Lower lobe of right lung (tissue), 2 donors: ENCODE measurements at regions not wholly inside any gene's neighbourhood (a gene's known extent, or its start where the extent isn't known, plus 50 kb on each side); places are given as distances from the start of the nearest gene placed in this dataset.

Experiments
- ATAC-seq, 2 donors: fragments of 200-7000 bp; cut with Tn5 transposase; one replicate each; pipeline ENCODE4 v1.9.1; 2020 to 2022; ENCODE audit warnings: mild to moderate bottlenecking in 2 of 2, moderate library complexity in 2 of 2
- DNase-seq: peaks from one replicate; pipeline ENCODE4 v3.0.0-alpha.2; 2020
- H3K27ac ChIP-seq: fragments of 200-600 bp; one replicate; pipeline ENCODE4 v1.8.0; 2022
- H3K27me3 ChIP-seq: fragments of 200-600 bp; one replicate; pipeline ENCODE4 v1.8.0; 2022; ENCODE audit warnings: low read depth
- H3K36me3 ChIP-seq: fragments of 200-600 bp; one replicate; pipeline ENCODE4 v1.8.0; 2022; ENCODE audit warnings: mild to moderate bottlenecking
- H3K4me1 ChIP-seq: fragments of 200-600 bp; one replicate; pipeline ENCODE4 v1.8.0; 2022
- H3K4me3 ChIP-seq: fragments of 200-600 bp; one replicate; pipeline ENCODE4 v1.8.0; 2022; ENCODE audit warnings: mild to moderate bottlenecking
- H3K9me3 ChIP-seq: fragments of 200-600 bp; one replicate; pipeline ENCODE4 v1.8.0; 2022
- intact Hi-C: fragments of 100-400 bp; cut with DNase I; formaldehyde crosslinking; loops from one replicate; pipeline ENCODE4 v1.11.0; 2022
- TF ChIP-seq, protein P1 (sequence below): fragments of 200-600 bp; IDR thresholded peaks from one replicate; pipeline ENCODE4 v1.8.0; 2022; ENCODE audit warnings: antibody characterized with exemption, mild to moderate bottlenecking
- donor health status: DM: no; HTN: yes; CAD: no; lungs with severe emphysema.

DNA sequence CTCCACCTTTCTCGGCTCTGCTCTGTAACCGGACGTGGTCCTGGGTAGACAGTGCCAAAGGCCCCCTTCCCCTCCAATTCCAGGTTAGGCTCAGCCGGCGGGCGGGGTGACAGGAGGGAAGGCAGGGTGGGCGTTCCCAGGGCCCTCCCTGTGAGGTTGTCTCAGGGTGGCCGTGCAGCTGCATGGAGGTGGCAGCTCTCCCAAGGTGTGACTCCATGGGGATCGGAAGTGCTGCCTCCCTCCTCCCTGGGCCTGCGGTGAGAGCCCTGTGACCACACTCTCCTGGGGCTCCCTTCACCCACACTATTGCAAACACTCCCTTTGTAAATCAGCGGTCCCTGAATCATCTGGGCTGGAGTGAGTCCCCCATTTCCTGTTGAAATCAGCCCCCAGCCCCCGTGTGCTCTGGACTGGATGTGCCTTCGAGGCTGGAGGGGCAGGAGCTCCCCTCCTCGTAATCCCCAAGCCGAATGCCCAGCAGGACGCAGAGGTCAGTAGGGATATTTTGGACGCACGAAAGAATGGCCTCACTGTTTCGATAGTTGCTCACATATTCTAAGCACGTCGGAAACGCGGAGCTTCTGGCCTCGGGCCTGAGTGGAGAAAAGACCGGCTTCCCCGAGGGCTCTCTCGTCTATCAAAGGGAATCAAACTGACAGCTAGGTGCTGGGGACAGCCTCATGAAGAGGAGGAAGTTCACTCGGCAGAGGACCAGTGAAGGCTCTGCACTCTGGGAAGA is 107.6 kb upstream of the COL5A1 start:
- Histone ChIP-seq H3K36me3 (no peaks in the 10 kb centered on the region), H3K4me1 (no peaks in the 10 kb centered on the region), H3K9me3 (no peaks in the 10 kb centered on the region), H3K27me3 (peaks cover 8% of the 10 kb centered on the region), H3K4me3 (no peak overlapping the region), H3K27ac (no peak overlapping the region)
- DNase-seq (no peak), ATAC-seq (no peak)
- TF ChIP-seq, protein P1, sequence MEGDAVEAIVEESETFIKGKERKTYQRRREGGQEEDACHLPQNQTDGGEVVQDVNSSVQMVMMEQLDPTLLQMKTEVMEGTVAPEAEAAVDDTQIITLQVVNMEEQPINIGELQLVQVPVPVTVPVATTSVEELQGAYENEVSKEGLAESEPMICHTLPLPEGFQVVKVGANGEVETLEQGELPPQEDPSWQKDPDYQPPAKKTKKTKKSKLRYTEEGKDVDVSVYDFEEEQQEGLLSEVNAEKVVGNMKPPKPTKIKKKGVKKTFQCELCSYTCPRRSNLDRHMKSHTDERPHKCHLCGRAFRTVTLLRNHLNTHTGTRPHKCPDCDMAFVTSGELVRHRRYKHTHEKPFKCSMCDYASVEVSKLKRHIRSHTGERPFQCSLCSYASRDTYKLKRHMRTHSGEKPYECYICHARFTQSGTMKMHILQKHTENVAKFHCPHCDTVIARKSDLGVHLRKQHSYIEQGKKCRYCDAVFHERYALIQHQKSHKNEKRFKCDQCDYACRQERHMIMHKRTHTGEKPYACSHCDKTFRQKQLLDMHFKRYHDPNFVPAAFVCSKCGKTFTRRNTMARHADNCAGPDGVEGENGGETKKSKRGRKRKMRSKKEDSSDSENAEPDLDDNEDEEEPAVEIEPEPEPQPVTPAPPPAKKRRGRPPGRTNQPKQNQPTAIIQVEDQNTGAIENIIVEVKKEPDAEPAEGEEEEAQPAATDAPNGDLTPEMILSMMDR = no peak
- intact Hi-C loops = no loop called here

DNA sequence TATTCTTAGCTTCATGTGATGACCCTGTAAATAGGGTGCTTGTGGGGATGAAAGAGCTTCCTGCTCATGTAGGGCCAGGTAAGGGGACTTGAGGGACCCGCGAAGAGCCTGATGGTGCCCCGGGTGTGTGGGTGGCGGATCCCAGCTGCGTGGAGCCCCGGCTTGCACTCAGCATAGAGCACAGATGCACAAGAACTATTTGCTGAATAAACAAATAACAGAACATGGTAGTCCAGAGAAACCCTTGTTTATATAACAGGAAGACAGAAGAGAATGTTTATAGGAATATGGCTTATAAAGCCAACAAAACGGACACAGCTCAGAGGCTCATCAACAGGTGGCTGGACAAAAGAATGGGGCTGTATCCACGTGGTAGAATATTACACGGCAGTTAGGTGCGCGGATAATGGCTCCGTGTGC is 106.9 kb upstream of the COL5A1 start:
- DNase-seq (no peak), ATAC-seq (peak in 1 of 2 donors; percentile 33)
- Histone ChIP-seq H3K36me3 (no peaks in the 10 kb centered on the region), H3K4me3 (no peak overlapping the region), H3K9me3 (no peaks in the 10 kb centered on the region), H3K27me3 (peaks cover 8% of the 10 kb centered on the region), H3K4me1 (no peaks in the 10 kb centered on the region), H3K27ac (no peak overlapping the region)
- intact Hi-C loops = no loop called here
- TF ChIP-seq, protein P1 = no peak

DNA sequence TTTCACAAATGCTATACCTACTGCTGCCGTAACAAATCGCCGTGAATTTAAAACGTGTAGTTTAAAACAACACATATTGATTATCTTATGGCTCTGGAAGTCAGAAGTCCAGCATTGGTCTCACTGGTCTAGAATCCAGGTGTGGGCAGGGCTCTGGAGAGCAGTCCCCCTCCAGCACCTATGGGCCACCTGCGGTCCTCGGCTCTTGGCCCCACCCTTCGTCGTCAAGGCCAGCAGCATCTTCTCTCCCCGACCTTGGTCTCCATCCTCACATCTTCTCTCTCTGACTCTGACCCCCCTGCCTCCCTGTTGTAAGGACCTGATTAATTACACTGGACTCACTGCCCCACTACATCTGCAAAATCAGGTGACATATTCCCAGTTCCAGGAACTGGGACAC is 106.4 kb upstream of the COL5A1 start:
- ATAC-seq (no peak), DNase-seq (no peak)
- Histone ChIP-seq H3K9me3 (no peaks in the 10 kb centered on the region), H3K4me1 (no peaks in the 10 kb centered on the region), H3K36me3 (no peaks in the 10 kb centered on the region), H3K27me3 (peaks cover 8% of the 10 kb centered on the region), H3K4me3 (no peak overlapping the region), H3K27ac (no peak overlapping the region)
- intact Hi-C loops = no loop called here
- TF ChIP-seq, protein P1 = no peak

DNA sequence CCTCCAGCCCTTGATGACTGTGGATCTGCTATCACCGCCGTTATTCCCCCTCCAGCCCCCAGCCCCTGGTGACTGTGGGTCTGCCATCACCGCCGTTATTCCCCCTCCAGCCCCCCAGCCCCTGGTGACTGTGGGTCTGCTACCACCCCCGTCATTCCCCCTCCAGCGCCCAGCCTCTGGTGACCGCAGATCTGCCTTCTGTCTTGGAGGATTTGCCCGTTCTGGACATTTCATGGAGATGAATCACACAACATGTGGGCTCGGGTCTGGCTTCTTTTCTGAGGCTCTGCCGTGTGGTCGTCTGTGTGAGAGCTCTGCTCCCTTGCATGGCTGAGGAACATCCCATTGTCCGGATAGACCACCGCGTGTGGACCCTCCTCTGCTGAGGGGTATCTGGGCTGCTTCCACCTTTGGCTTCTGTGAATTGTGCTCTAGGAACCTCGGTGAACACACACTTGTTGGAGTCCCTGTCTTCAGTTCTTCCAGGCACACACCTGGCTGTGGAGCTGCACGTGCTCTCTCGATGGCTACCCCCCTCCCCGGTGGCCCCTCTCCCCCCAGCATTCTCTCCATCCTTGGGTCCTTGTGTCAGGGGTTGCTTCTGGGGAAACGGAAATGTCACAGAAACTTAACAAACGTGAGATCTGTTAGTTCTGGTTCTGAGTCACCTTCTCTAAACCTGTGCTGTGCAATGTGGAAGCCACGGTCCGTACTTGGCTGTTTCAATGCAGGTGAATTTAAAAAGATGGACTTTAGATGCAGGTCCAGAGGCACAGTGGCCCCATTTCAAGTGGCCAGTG is 105.3 kb upstream of the COL5A1 start:
- no peak overlapping the region for H3K27ac ChIP-seq
- no peaks in the 10 kb centered on the region for H3K4me1 ChIP-seq
- no peaks in the 10 kb centered on the region for H3K36me3 ChIP-seq
- TF ChIP-seq, protein P1 = no peak
- no peaks in the 10 kb centered on the region for H3K9me3 ChIP-seq
- DNase-seq = no peak
- intact Hi-C loops = no loop called here
- H3K27me3 ChIP-seq = peaks cover 11% of the 10 kb centered on the region
- H3K4me3 ChIP-seq = no peak overlapping the region
- ATAC-seq = no peak

DNA sequence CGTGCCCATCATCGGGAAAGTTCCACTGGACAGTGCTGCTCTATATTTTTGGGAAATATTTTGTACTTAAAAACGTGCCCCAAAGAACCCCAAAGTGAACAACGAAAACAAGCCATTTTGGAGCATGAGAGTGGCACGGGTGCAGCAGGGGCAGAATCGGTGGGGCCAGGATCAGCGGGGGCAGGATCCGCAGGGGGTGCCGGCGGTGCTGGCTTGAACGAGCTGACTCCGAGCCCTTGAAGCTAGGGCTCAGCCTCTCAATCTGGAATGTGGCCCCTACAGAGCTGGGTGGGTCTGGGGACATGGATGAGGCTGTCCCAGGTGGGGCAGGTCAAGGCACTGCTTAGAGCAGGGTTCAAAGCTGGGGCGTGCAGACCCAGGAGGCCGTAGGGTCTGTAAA is 104.7 kb upstream of the COL5A1 start:
- Histone ChIP-seq H3K27ac (no peak overlapping the region), H3K4me1 (no peaks in the 10 kb centered on the region), H3K36me3 (no peaks in the 10 kb centered on the region), H3K4me3 (no peak overlapping the region), H3K9me3 (no peaks in the 10 kb centered on the region), H3K27me3 (peaks cover 11% of the 10 kb centered on the region)
- ATAC-seq (no peak), DNase-seq (no peak)
- TF ChIP-seq, protein P1 = no peak
- intact Hi-C loops = no loop called here
